Stimulated activated naive CD4-positive, alpha-beta T cell (primary cell): ENCODE measurements at regions not wholly inside any gene's neighbourhood (a gene's known extent, or its start where the extent isn't known, plus 50 kb on each side); places are given as distances from the start of the nearest gene placed in this dataset.
"Not testable (repeated sequence)": the region's sequence is repeated elsewhere in the genome, so short reads cannot be mapped to it uniquely, and the experiment has no call there.

Experiments used
- DNase-seq, 6 experiments: peaks; one replicate each; lab custom pipeline; 2025; lab: John Stamatoyannopoulos, UW

- DNase-seq = no peak
Observed at GRCh38 chr5:144004751-144005150, 165.7 kb downstream of the YIPF5 start.

GRCh38 chr5:144009116-144009515, 161.3 kb downstream of the YIPF5 start:
- DNase-seq = no peak

GRCh38 chr5:144011388-144011787, 159.1 kb downstream of the YIPF5 start:
- no peak for DNase-seq

- no peak for DNase-seq
Observed at GRCh38 chr5:144013816-144014215, 156.6 kb downstream of the YIPF5 start.

GRCh38 chr5:144015961-144016360, 154.5 kb downstream of the YIPF5 start:
- DNase-seq = no peak

GRCh38 chr5:144017119-144017518, 153.3 kb downstream of the YIPF5 start:
- DNase-seq = no peak

GRCh38 chr5:144017631-144018030, 152.8 kb downstream of the YIPF5 start:
- no peak for DNase-seq

- no peak for DNase-seq
Observed at GRCh38 chr5:144024090-144024489, 146.4 kb downstream of the YIPF5 start.

GRCh38 chr5:144024545-144024944, 145.9 kb downstream of the YIPF5 start:
- no peak for DNase-seq

GRCh38 chr5:144026286-144026685, 144.2 kb downstream of the YIPF5 start:
- DNase-seq = no peak

- DNase-seq = no peak
Observed at GRCh38 chr5:144028058-144028457, 142.4 kb downstream of the YIPF5 start.

GRCh38 chr5:144028636-144029035, 141.8 kb downstream of the YIPF5 start:
- DNase-seq = no peak

- DNase-seq = no peak
Observed at GRCh38 chr5:144030904-144031303, 139.6 kb downstream of the YIPF5 start.

GRCh38 chr5:144032375-144032774, 138.1 kb downstream of the YIPF5 start:
- no peak for DNase-seq

GRCh38 chr5:144033486-144033885, 137.0 kb downstream of the YIPF5 start:
- DNase-seq = no peak

GRCh38 chr5:144035046-144035740, 135.3 kb downstream of the YIPF5 start:
- no peak for DNase-seq

- DNase-seq = no peak
Observed at GRCh38 chr5:144036476-144036875, 134.0 kb downstream of the YIPF5 start.

GRCh38 chr5:144040615-144041305, 129.7 kb downstream of the YIPF5 start:
- DNase-seq = no peak

GRCh38 chr5:144042156-144042555, 128.3 kb downstream of the YIPF5 start:
- DNase-seq = no peak

- no peak for DNase-seq
Observed at GRCh38 chr5:144048259-144048856, 122.1 kb downstream of the YIPF5 start.

GRCh38 chr5:144055391-144055790, 115.1 kb downstream of the YIPF5 start:
- DNase-seq = not testable (repeated sequence)

GRCh38 chr5:144060091-144060490, 110.4 kb downstream of the YIPF5 start:
- DNase-seq = not testable (repeated sequence)

- no peak for DNase-seq
Observed at GRCh38 chr5:144060598-144060997, 109.9 kb downstream of the YIPF5 start.
